IMR-90 (cell line): ENCODE measurements at regions not wholly inside any gene's neighbourhood (a gene's known extent, or its start where the extent isn't known, plus 50 kb on each side); places are given as distances from the start of the nearest gene placed in this dataset.
A peak's percentile ranks its signal among the peaks of the same experiment; 100 is the strongest.

Source experiments
- ATAC-seq: fragments of 200-7000 bp; cut with Tn5 transposase; 2 replicates; pipeline ENCODE4 v1.9.1; 2020; ENCODE audit warnings: low read depth, mild to moderate bottlenecking, moderate library complexity
- BruUV-seq: library from RNA; stranded (reverse); fragments of 400-500 nt; replicated peaks from 2 replicates; lab custom pipeline; 2021; lab: Mats Ljungman, UMichigan
- CTCF ChIA-PET: fragments of 300-600 bp; formaldehyde crosslinking; extraction: SDS; loops from one replicate; lab custom pipeline; 2021; ENCODE audit warnings: antibody characterized with exemption; lab: Yijun Ruan, JAX
- POLR2A ChIA-PET: fragments of 300-600 bp; sonication (Branson Sonifier 250); formaldehyde crosslinking; loops from one replicate; lab custom pipeline; 2022; ENCODE audit warnings: antibody characterized with exemption; ENCODE audit not compliant: unreplicated experiment; lab: Charles Lee
- DNase-seq: peaks from one replicate; pipeline ENCODE4 v3.0.0; 2013
- H2AFZ ChIP-seq: replicated peaks from 2 replicates; pipeline ENCODE3; 2013; ENCODE audit warnings: low read length, mild to moderate bottlenecking; ENCODE audit not compliant: poor library complexity
- H2AK5ac ChIP-seq: 2 replicates; pipeline ENCODE4 v1.6.1; 2013; ENCODE audit warnings: low read depth, low read length, inconsistent platforms
- H2AK9ac ChIP-seq: replicated peaks from 2 replicates; pipeline ENCODE3; 2013; ENCODE audit warnings: mild to moderate bottlenecking, low read depth, low read length, moderate library complexity; ENCODE audit not compliant: poor library complexity
- H2BK120ac ChIP-seq: 2 replicates; pipeline ENCODE4 v1.6.1; 2013; ENCODE audit warnings: low read depth, low read length, inconsistent platforms
- H2BK15ac ChIP-seq: 3 replicates; pipeline ENCODE4 v1.6.1; 2013; ENCODE audit warnings: low read depth, low read length, inconsistent platforms
- H2BK20ac ChIP-seq: 2 replicates; pipeline ENCODE4 v1.6.1; 2013; ENCODE audit warnings: low read depth, mild to moderate bottlenecking, inconsistent platforms, low read length, moderate library complexity
- H2BK5ac ChIP-seq: 2 replicates; pipeline ENCODE4 v1.6.1; 2013; ENCODE audit warnings: mild to moderate bottlenecking, low read depth, low read length, inconsistent platforms; ENCODE audit not compliant: poor library complexity, severe bottlenecking
- H3K14ac ChIP-seq: replicated peaks from 2 replicates; pipeline ENCODE4 v1.6.1; 2013; ENCODE audit warnings: low read depth, low read length, inconsistent platforms
- H3K18ac ChIP-seq: 2 replicates; pipeline ENCODE4 v1.6.1; 2013; ENCODE audit warnings: low read depth, low read length, control low read depth
- H3K23ac ChIP-seq: 2 replicates; pipeline ENCODE4 v1.6.1; 2013; ENCODE audit warnings: low read depth, low read length, inconsistent platforms
- H3K27ac ChIP-seq: 2 replicates; pipeline ENCODE4 v1.5.1; 2013; ENCODE audit warnings: mild to moderate bottlenecking, control low read depth, low read length; ENCODE audit not compliant: insufficient read depth
- H3K27me3 ChIP-seq: 2 replicates; pipeline ENCODE4 v1.6.1; 2013; ENCODE audit warnings: low read length; ENCODE audit not compliant: control insufficient read depth, insufficient read depth
- H3K36me3 ChIP-seq: 2 replicates; pipeline ENCODE4 v1.6.1; 2013; ENCODE audit warnings: low read length, mixed read lengths; ENCODE audit not compliant: control insufficient read depth, insufficient read depth
- H3K4ac ChIP-seq: 2 replicates; pipeline ENCODE4 v1.6.1; 2013; ENCODE audit warnings: low read depth, low read length, inconsistent platforms
- H3K4me1 ChIP-seq: 2 replicates; pipeline ENCODE4 v1.6.1; 2013; ENCODE audit warnings: low read length, mixed read lengths; ENCODE audit not compliant: control insufficient read depth, insufficient read depth
- H3K4me2 ChIP-seq: 2 replicates; pipeline ENCODE4 v1.6.1; 2013; ENCODE audit warnings: low read depth, mild to moderate bottlenecking, control low read depth, low read length, moderate library complexity
- H3K4me3 ChIP-seq: 2 replicates; pipeline ENCODE4 v1.5.1; 2013; ENCODE audit warnings: low read depth, mild to moderate bottlenecking, control low read depth, low read length, moderate library complexity; ENCODE audit not compliant: insufficient read depth
- H3K56ac ChIP-seq: 2 replicates; pipeline ENCODE4 v1.6.1; 2013; ENCODE audit warnings: low read length, inconsistent platforms; ENCODE audit not compliant: insufficient read depth; ENCODE audit errors: extremely low read depth
- H3K79me1 ChIP-seq, 2 experiments: 2 replicates each; pipeline ENCODE4 v1.6.1; 2013; ENCODE audit warnings: low read length in 2 of 2, inconsistent platforms in 1 of 2, low read depth in 1 of 2
- H3K9ac ChIP-seq: 2 replicates; pipeline ENCODE4 v1.6.1; 2013; ENCODE audit warnings: low read depth, low read length, control low read depth
- H3K9me1 ChIP-seq: 2 replicates; pipeline ENCODE4 v1.6.1; 2013; ENCODE audit warnings: low read length, inconsistent platforms; ENCODE audit not compliant: insufficient read depth
- H3K9me3 ChIP-seq: 2 replicates; pipeline ENCODE4 v1.6.1; 2013; ENCODE audit warnings: low read length; ENCODE audit not compliant: control insufficient read depth, insufficient read depth
- H4K20me1 ChIP-seq: 2 replicates; pipeline ENCODE4 v1.6.1; 2013; ENCODE audit warnings: low read length, inconsistent platforms; ENCODE audit not compliant: insufficient read depth
- H4K5ac ChIP-seq: 2 replicates; pipeline ENCODE4 v1.6.1; 2013; ENCODE audit warnings: mild to moderate bottlenecking, low read depth, low read length, control low read depth
- H4K8ac ChIP-seq, 2 experiments: 2 replicates each; pipeline ENCODE4 v1.6.1; 2013; ENCODE audit warnings: low read depth in 2 of 2, low read length in 2 of 2, control low read depth in 1 of 2, inconsistent platforms in 1 of 2
- H4K91ac ChIP-seq: 2 replicates; pipeline ENCODE4 v1.6.1; 2013; ENCODE audit warnings: low read depth, low read length, inconsistent platforms; ENCODE audit not compliant: insufficient read depth
- BHLHE40 ChIP-seq: fragments of 150-350 bp; IDR thresholded peaks from 2 replicates; pipeline ENCODE4 v1.6.1; 2016; ENCODE audit warnings: mild to moderate bottlenecking, low read depth, low read length
- CEBPB ChIP-seq: IDR thresholded peaks from 2 replicates; pipeline ENCODE4 v1.6.1; 2012; ENCODE audit warnings: low read depth, low read length, improper control_type of control experiment
- MAFK ChIP-seq: IDR thresholded peaks from 2 replicates; pipeline ENCODE4 v1.6.1; 2012; ENCODE audit warnings: low read depth, low read length, improper control_type of control experiment
- NFE2L2 ChIP-seq: fragments of 150-350 bp; IDR thresholded peaks from 2 replicates; pipeline ENCODE4 v1.6.1; 2016; ENCODE audit warnings: low read depth, mild to moderate bottlenecking, low read length
- POLR2A ChIP-seq: IDR thresholded peaks from 2 replicates; pipeline ENCODE4 v1.6.1; 2012; ENCODE audit warnings: mild to moderate bottlenecking, low read depth, low read length
- RAD21 ChIP-seq: IDR thresholded peaks from 2 replicates; pipeline ENCODE4 v1.6.1; 2012; ENCODE audit warnings: low read length, improper control_type of control experiment
- SMC3 ChIP-seq: fragments of 150-350 bp; IDR thresholded peaks from 2 replicates; pipeline ENCODE4 v1.6.1; 2016; ENCODE audit warnings: low read depth, mild to moderate bottlenecking, antibody characterized with exemption, low read length, moderate library complexity
- WGBS, 2 experiments: methylation state at CpG; one replicate each; pipeline versions ENCODE4 v1.1.5 to v1.1.7; 2013; ENCODE audit warnings: missing lambda C conversion rate in 2 of 2; ENCODE audit not compliant: insufficient read length in 1 of 2; ENCODE audit errors: extremely low coverage in 2 of 2; 5-methylcytosine and 5-hydroxymethylcytosine counted together
- dilution Hi-C: fragments of 300-500 bp; cut with HindIII; formaldehyde crosslinking; loops from one replicate; pipeline ENCODE4 v1.14.3; 2018; ENCODE audit warnings: low sequenced_read_pairs; ENCODE audit not compliant: unreplicated experiment
- in situ Hi-C: fragments of 300-500 bp; cut with MboI; formaldehyde crosslinking; loops from 3 replicates; pipeline ENCODE4 v1.14.3; 2019; ENCODE audit warnings: low sequenced_read_pairs, inconsistent platforms, mixed read lengths
- intact Hi-C: fragments of 100-400 bp; cut with micrococcal nuclease; formaldehyde crosslinking; loops from 2 replicates; pipeline ENCODE4 v1.10.0; 2022
- TF ChIP-seq, protein P1 (sequence below): conservative IDR thresholded peaks from 2 replicates; pipeline ENCODE4 v1.5.1; 2012; ENCODE audit warnings: mild to moderate bottlenecking, low read depth, low read length, improper control_type of control experiment

- ATAC-seq, result no peak
- no peak overlapping the region for H3K23ac ChIP-seq
- no peaks in the 10 kb centered on the region for H3K9me1 ChIP-seq
- no peaks in the 10 kb centered on the region for H3K9me3 ChIP-seq
- no peak for TF ChIP-seq BHLHE40
- TF ChIP-seq NFE2L2, result no peak
- 0 out of 2 replicates have a peak, but pooled peaks have one; percentile 9 for TF ChIP-seq CEBPB
- TF ChIP-seq POLR2A, result no peak
- TF ChIP-seq SMC3, result peak; percentile 20; the same call in 1 of the 2 replicates
- peak; percentile 33; the same call in 1 of the 2 replicates for TF ChIP-seq RAD21
- TF ChIP-seq MAFK, result no peak
- TF ChIP-seq, protein P1, sequence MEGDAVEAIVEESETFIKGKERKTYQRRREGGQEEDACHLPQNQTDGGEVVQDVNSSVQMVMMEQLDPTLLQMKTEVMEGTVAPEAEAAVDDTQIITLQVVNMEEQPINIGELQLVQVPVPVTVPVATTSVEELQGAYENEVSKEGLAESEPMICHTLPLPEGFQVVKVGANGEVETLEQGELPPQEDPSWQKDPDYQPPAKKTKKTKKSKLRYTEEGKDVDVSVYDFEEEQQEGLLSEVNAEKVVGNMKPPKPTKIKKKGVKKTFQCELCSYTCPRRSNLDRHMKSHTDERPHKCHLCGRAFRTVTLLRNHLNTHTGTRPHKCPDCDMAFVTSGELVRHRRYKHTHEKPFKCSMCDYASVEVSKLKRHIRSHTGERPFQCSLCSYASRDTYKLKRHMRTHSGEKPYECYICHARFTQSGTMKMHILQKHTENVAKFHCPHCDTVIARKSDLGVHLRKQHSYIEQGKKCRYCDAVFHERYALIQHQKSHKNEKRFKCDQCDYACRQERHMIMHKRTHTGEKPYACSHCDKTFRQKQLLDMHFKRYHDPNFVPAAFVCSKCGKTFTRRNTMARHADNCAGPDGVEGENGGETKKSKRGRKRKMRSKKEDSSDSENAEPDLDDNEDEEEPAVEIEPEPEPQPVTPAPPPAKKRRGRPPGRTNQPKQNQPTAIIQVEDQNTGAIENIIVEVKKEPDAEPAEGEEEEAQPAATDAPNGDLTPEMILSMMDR, result peak; percentile 41
- ChIA-PET POLR2A (no interaction called here), CTCF (interaction anchor here (0.8 to 1.5 kb wide), 5 partner anchors 16 to 130 kb away, joined by 3 to 5 read pairs (median 4); no protein-coding TSS in a partner anchor)
- H3K27me3 ChIP-seq, result no peaks in the 10 kb centered on the region
- H4K8ac ChIP-seq, result no peak overlapping the region
- H3K9ac ChIP-seq, result no peak overlapping the region
- no peak overlapping the region; the same call in 2 of the 3 replicates for H2BK15ac ChIP-seq
- no peak overlapping the region for H2AFZ ChIP-seq
- no peak overlapping the region for H3K4me2 ChIP-seq
- no peak for DNase-seq
- no peak overlapping the region for H2BK20ac ChIP-seq
- H3K18ac ChIP-seq, result no peak overlapping the region; the same call in 1 of the 2 replicates
- no peak overlapping the region for H2BK5ac ChIP-seq
- no peak overlapping the region for H2AK5ac ChIP-seq
- no peaks in the 10 kb centered on the region for H3K79me1 ChIP-seq
- no TSS peak for BruUV-seq
- H3K56ac ChIP-seq, result no peak overlapping the region
- H4K20me1 ChIP-seq, result no peaks in the 10 kb centered on the region
- 0 out of 2 replicates have a peak, but pooled peaks cover 2% of the 10 kb centered on the region for H3K4me1 ChIP-seq
- no peaks in the 10 kb centered on the region for H3K36me3 ChIP-seq
- H3K27ac ChIP-seq, result no peak overlapping the region
- H3K4ac ChIP-seq, result no peak overlapping the region
- intact Hi-C loops (no loop called here), in situ Hi-C loops (no loop called here), dilution Hi-C loops (no loop called here)
- no peak overlapping the region; the same call in 1 of the 2 replicates for H4K5ac ChIP-seq
- no peak overlapping the region for H2AK9ac ChIP-seq
- no peak overlapping the region for H3K14ac ChIP-seq
- H3K4me3 ChIP-seq, result no peak overlapping the region
- H2BK120ac ChIP-seq, result no peak overlapping the region
- WGBS, 2 experiments, result 100% methylated on average over 1 of the region's 3 CpGs; no CpG with 5 or more reads in 1 of the 2 experiments
- H4K91ac ChIP-seq, result no peak overlapping the region
These were observed 129.1 kb downstream of the RAP2B start for GRCh38 chr3:153291059-153291685.
